ENCODE measurements at regions not wholly inside any gene's neighbourhood (a gene's known extent, or its start where the extent isn't known, plus 50 kb on each side); places are given as distances from the start of the nearest gene placed in this dataset.

GRCh38 chr6:19712998-19713397 lies 124.2 kb upstream of the ID4 start:
- TF ChIP-seq CTCF (IDR thresholded peaks at IDR 0.05): no peak
- no peak for TF ChIP-seq ZFX (IDR thresholded peaks at IDR 0.05; ENCODE audit: borderline replicate concordance)
